Fibroblast of skin of right biceps (primary cell): ENCODE measurements at regions not wholly inside any gene's neighbourhood (a gene's known extent, or its start where the extent isn't known, plus 50 kb on each side); places are given as distances from the start of the nearest gene placed in this dataset.

Source experiments
- DNase-seq: peaks from one replicate; pipeline ENCODE4 v3.0.0-alpha.2; 2013

DNA sequence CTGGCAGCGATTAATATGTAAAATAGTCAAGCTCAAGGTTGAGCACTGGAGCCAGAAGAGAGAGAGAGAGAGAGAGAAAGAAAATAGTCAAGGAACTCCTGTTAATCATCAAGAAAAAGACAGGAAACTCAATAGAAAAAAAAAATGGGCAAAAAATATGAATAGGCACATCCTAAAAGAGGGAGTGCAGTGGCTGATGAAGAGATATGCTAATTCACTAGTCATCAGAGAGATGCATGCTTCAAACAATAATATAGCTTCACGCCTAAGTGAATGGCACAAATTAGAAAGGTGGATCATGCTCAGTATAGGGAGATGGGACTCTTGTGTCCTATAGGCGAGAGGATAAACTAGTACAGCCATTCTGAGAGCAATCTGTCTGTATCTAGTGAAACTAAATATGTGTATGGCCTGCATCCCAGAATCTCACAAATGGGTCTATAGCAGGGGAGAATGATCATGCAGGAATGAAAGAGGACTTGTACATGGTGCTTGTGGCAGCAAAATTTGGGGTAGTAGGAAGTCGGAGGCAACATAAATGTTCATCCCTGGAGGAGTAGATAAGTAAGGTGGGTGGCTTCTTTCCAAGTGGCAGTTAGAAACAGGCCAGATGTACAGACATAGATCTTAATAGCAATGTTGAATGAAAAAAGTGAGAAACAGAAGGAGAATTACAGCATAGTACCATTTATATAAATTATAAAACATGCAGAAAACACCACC is 176.8 kb downstream of the VEGFA start:
- DNase-seq: no peak

DNA sequence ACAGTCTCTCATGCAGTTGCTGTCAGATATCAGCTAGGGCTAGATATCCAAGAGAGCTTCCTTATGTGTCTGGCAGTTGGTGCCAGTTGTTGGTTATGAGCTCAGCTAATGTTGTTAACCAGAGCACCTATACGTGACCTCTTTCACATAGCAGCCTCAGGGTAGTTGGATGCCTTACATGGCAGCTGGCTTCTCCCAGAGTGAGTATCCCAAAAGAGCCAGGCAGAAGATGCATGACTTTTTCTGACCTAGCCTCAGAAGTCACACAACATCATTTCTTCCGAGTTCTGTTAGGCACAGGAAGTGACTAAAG is 175.7 kb downstream of the VEGFA start:
- no peak for DNase-seq

DNA sequence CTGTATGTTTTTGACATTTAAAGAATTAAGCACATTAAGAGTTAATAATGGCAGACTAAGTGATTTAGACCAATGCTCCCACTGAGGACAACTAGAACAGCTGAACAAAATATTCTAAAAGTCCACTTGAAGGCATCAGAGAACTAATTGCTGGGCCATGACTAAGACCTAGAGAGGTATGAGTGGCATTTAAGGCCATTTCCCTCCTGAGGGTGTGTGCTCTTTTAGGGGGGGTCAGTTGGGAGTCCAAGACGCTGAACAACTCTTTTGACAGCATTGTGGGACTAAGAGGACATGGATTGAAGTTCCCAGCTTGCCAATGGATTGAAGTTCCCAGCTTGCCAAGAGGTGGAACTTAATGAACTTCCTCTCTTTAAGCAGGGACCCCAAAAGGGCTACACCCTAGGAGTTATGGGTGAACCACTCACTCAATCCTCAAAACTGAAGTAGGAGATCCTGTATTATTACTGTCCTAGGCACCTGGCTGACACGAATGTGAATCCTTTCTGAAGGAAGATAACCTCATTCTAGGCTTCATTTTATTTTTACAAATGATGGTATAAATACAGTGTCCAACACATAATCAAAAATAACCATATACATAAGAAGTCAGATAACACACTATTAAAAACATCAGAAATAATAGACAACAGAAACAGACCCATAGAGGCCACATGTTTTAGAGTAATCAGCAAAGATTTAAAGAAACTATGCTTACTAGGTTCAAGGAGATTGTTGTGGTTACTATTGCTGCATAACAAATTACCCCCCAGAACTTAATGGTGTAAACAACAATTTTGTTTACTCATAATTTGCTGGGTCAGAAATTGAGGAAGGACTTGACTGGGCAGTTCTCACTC is 175.1 kb downstream of the VEGFA start:
- DNase-seq: peak; percentile 42

DNA sequence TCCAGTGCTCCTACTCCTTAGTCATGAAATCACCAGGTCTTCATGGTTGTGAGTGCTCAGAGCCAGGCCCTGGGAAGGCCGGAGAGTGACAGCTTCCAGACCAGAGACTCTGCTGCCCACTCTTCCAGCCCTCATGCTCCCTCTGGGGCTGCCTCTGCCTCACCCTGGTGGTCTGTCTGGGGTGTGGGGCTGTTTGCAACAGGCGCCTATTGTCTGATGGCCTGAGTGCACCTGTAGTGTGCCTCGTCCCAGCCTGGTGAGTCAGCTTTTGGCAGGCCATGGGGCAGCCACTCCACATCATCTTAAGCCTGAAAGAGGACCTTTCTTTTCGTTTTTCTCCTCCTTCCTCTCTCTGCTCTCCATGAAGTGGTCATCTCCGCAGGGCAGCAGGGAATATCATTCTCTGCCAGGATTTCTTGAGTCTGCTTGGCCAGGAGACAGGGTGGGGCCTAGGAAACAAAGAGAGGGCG is 173.8 kb downstream of the VEGFA start:
- no peak for DNase-seq

DNA sequence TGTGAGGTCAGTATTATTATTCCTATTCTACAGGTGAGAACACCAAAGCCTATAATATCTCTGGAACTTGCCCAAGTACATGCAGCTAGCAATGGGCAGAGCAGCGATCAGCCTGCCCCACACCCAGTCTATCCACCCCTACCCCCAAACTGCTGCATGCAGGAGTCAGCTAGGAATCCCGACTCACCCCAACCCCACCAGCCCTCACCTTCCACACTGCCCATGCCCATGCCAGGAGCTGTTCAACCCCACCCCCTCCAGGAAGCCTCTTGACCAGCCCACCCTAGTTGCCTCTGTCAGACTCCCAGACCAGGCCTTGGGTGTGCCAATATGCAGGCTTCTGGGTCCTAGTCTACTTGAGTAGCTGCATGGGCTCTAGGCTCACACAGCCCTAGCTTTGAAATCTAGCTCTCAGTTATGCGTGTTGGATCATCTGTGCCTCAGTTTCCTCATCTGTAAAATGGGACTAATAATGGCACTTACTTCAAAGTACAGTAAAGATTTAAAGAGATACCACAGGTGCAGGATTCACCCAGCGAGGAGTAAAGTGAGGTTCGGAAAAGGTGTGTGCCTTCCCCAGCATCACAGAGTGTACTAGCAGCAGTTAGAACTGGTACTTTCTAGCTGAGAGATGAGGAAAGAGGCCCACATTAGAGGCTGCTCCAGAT is 173.2 kb downstream of the VEGFA start:
- no peak for DNase-seq

DNA sequence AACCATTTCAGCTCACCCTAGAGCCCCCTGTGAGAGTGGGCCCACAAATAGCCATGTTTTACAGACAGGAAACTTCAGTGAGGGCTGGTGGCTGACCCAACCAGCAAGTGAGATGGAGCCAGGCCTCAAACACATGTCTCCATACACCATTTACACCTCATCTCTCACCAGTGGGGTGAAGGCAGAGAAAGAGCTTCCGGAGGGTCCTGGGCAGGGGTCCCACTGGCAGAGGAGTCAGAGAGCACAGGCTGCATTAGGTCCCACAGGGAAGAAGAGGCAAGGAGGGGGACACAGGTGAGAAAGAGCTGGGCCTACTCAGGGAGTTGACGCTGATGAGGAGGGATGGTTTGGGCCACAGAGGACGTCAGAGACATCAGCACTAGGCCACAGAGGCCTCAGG is 172.6 kb downstream of the VEGFA start:
- no peak for DNase-seq

DNA sequence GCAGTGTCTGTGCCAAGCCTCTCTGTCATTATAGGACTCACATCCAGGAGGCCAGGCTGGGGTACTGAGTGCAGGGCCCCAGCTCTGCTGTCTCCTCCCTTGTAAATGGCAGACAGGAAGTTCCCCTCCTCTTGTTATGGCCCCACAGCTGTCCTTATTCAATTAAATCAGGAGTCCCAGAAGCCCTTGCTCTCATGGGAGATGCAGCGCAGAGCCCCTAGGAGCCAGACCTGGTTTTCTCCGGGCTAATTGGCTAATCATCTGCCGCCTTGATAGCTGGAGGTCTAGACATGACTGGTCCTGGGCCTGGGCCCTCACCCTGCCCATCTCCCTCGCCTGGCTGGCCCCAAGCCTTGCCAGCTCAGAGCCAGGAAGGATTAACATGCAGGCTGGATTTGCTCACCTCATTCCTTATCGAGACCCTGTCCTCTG is 172.0 kb downstream of the VEGFA start:
- DNase-seq: no peak

DNA sequence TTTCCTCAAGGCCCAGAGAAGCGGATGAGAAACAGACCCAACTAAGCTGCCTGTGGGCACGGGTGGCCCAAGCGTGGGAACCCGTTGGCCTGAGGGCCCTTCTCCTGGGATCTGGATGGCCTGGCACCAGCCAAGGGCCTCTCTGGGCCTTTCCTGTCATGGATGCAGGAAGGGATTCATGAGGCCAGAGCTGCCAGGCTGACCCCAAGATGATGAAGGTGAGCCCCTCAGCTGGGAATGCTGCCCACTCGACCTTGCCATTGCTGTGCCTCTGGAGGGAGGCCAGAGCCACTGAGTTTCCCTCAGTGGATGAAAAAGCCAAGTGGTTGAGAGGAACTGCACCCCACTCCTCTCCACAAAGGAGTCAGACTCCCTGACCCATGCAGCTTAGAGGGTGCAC is 171.2 kb downstream of the VEGFA start:
- no peak for DNase-seq

DNA sequence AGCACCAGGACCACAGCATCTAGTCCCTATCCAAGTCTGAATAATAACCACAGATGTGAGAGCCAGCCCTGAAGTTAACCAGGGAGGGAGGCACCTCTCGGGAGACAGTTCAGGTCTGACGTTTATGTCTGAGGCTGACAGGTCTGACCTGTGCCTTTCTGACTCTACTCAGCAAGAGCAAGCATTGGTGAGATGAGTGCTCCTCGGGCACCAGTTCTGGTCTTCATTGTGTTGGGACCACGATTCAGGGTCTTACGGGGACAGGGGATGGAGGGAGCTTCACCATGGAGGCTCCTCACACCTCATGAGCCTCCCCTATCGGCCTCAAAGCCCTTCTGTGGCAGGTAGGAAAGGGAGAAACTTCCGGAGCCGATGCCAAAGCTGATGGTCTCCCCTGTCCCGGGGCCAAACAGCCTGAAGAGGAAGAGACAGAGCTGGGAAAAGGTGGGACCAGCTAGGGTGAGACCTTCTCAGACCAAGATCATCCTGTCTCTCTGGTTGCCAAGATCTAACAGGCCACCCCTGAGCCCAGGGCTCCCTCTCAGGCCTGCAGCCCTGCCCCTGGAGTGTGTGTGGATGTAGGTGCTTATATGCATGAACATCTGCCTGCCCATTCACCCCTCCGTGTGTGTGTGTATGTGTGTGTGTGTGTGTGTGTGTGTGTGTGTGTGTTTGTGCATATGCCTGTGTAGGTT is 170.5 kb downstream of the VEGFA start:
- no peak for DNase-seq

DNA sequence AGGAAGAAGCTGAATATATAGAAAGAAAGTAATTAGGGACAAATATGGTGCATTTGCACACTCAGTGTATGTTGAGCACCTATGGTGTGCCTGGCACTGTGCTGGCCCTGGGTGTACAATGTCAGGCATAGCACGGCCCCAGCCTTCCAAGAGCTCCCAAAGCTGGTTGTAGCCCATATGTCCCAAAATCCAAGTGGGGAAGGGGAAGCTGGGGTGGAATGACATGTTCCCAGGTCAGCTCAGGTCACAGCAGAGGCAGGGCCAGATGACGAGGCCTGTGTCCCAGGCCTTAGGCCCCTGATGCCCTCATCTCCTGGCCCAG is 170.0 kb downstream of the VEGFA start:
- DNase-seq: no peak

DNA sequence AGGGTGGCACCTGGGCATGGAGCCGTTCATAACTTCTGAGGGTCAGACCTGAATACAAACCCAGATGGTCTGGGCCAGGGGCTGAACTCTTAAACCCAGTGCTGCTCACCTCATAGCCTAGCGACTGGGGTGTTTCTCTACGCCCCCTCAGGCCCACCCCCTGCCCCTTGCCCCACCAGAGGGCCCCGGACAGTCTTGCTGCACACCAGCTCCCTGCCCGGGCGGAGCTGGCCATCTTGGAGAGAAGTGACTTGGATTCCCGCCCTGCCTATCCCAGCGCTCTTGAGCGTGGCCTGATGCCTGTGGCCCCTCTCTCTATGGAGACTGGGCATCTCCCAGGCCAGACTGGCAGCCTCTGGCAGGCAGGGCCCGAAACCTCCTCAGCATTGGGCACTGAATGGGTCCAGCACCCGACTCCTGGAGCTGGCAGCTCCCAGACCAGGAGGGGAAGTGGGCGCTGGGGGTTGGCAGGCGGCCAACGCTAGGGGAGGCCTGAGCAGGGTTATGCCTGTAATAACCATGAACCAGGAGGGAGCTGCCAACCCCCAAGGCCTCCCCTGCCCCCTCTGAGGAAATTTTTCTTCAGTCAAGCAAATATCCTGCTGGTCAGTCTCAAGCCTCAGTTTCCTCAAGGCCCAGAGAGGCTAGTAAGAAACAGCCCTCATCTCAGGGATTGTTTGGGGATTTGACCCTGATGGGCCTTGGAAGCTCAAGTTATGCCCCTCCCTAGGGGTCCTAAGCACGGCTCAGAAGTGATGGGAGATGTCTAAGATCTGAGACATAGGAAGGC is 169.5 kb downstream of the VEGFA start:
- DNase-seq: no peak

DNA sequence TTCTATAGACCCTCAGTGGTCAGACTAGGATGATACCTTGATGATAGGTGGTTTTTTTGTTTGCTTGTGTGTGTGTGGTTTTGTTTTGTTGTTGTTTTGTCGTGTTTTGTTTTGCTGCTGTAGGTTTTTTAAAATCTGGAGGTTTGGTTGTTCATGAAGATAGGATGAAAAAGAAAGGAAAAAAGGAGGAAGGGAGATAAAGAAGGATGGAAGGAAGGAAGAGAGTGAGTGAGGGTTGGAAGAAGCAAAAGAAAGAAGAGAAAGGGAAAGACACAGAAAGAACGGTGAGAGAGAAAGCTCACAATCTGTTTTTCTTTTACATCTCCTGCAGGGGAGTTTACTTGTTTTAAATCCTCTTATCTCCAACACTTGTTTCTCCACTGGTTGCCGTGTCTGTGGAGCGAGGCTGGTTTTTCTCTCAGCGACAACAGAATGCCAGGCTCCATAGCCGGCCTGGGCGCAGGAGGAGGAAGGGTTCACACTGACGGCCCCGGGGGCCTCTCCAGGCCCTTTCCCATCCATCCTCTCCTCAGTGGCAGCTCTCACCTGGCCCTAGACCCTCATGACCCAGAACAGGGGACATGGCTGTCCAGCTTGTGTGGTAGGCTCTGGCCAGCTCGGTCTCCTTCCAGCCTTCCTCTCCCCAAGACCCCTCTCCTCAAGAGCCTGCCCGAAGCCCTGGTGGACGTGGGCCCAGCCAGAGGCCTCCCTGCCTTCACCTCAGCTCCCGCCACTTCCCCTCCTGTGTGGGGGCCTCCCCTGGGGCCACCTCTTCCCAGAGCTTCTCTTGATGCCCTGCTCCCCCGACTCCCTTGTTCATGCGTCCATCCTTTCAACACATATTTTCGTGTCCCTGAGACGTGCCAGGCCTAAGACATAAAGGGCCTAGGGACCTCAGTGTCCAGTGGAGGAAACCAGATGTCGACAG is 168.4 kb downstream of the VEGFA start:
- no peak for DNase-seq

DNA sequence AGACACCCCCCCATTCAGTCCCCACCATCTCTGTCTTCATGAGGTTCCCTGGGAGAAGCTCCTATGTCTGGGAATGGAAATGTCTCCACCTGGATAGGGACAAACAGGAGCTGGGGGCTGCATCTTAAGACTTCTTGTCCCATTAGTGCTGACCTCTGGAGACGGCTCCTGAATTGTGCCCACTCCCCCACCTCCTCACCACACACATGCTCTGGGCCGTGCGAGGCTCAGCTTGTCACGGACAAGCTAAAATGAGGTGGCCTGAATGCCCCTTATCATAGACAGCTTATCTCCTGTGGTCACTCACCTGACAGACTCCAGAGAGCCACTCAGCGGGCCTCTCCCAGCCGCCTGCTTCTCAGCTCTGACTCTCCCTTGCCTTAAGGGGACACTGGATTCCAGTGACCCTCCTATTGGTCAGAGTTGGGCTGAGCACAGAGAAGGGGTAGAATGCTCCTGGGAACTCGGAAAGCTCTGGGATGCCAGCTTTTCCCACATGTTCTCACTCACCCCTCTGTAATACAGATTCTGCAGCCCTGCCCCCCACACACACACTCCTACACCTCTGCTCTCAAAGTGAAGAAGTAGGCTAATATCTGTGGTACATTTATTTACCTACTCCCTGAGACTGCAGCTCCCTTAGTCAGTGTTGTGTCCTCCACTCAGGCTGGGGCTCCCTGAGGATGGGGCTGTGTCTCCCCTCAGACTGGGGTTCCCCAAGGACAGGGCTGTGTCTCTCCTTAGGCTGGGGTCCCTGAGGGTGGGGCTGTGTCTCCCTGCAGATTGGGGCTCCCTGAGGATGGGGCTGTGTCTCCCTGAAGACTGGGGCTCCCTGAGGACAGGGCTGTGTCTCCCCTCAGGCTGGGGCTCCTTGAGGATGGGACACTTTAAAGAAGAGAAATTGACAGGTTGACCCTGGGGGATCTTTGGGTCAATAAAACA is 167.5 kb downstream of the VEGFA start:
- DNase-seq: no peak

DNA sequence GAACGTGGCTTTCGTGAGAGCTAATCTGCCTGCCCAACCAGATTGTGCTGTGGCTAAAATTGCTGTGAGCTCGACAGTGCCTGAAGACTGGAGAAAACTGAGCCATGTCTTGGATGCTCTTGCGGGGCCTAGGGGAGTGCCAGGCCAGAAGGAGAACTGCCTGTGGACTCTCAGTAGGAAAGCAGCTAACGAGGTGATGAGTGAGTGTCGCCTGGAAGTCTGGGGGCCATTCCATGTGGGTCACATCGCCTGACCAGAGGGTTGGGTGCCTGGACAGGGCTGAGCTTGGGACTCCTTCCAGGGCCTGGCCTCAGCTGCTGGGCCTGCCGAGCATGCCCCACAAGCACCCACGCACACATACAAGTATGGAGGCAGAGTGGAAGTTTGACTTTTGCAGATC is 166.5 kb downstream of the VEGFA start:
- DNase-seq: no peak

DNA sequence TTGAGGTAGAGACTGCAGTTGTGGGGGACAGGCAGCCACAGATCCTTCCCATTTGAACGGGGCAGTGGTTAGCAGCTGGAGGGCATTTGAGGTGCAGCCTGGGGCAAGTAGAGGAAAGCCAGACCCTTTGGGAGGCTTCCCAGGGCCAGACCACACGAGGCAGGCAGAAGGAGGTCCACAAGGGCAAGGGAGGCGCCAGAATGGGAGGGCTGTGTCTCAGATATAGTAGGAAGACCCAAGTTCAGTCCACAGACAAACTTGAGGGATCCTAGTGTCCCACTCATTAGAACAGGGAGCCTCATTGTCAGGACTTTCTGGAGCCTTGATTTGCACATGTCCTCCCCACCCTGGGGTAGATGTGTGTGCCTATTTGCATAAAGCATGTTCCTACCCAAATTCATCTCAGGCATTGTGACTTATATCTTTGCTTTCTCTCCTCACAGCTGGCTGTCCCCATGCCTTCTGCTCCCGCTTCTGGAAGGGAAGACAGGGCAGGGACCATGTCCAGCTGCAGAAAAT is 166.0 kb downstream of the VEGFA start:
- DNase-seq: no peak

DNA sequence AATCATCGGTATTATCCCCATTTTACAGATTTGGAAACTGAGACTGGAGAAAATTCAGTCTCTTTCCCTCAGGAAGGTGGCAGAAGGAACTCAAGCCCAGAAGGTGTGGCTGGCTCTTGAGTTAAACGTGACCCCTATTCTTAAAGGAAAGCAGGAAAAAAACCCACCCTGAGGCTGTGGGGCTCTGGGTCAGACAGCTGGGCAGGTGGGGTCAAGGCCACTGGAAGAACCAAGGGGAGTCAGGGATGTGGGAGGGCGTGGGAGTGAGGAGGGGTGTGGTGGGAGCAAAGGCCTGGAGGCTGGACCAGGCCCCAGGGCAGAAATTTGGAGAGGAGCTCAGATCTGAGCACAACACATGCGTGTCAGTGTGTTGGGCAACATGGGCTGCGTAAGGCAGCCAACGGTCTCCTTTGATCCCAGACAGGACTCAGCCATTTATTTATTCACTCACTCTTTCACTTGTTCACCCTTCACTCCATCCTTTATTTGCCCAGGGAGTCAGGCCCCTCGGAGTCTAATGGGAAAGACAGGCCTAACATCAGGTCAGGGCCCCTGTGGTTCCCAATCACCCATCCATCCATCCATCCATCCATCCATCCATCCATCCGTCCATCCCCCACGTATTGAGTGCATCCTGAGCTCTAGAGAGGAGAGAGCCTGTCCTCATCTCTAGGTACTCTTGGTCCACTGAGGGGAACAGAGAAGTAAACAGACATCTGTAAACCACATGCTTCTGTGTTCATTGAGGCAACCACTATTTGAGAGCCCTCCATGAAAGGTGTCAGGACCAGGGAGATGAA is 165.0 kb downstream of the VEGFA start:
- no peak for DNase-seq

DNA sequence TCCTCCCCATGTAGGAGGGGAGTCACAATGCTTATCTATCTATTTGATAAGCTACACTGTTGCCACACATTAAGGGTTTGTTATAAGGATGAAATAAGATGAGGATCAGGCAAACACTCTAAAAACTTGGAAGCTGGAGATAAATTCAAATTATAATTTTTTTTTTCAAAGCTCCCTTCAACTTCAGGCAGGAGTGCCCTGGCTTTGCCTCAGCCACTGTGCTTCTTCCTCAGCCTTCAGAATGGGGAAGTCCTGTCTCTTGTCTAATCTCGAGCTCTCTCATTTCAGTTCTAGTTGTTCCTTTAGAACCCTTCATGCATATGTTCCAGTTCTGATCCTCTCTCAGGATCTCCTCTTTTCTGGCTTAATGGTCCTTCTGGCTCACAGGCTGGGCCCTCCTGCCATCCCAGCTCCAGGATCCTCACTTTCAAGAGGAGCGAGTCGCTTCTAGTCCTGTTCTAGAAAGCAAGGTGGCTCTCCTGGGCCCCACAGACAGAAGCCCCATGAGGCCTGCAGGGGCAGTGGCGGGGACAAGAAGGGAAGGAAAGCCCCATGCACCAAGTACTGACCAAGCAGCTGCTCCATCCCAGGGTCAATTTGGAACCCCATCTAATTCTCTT is 164.3 kb downstream of the VEGFA start:
- DNase-seq: no peak

DNA sequence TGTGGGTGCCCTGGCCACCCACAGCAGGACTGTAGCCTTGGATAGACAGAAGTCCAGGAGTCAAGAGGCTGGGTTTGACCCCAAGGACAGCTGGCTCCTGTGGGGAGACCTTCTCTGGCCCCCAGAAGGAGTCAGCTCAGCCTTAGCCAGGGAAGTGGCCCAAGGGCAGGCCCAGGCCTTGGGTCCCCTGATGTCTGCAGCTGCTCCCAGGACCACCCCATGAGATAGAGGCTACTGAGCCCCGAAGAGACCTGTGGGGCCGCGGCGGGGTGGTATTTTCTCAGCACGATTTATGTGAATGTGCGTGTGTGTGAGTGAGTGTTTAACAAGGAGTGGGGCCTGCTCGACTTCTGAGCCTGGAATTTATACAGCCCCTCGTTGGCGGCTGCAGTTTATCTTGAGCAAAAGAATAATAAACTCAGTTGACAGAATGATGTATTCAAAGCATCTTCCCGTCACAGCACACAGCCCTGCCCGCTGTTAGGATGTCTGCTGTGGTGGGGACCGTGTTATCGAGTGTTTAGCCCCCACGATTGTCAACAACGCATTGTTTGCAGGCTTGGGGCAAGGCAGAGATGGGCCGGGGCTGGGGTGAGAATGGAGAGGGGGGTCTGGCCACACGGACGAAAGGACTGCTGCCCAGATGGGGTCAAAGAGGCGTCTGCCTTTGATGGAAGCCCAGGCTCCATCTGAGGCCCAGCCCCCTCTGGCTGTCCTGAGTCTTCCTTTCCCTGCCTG is 163.3 kb downstream of the VEGFA start:
- peak; percentile 63 for DNase-seq
